RWPE1 (cell line): ENCODE measurements at regions not wholly inside any gene's neighbourhood (a gene's known extent, or its start where the extent isn't known, plus 50 kb on each side); places are given as distances from the start of the nearest gene placed in this dataset.
A peak's percentile ranks its signal among the peaks of the same experiment; 100 is the strongest.

Experiments
- CTCF ChIA-PET: fragments of 350-600 bp; sonication (Branson Sonifier 250); formaldehyde crosslinking; extraction: SDS; loops from one replicate; lab custom pipeline; 2021; lab: Yijun Ruan, JAX
- POLR2A ChIA-PET: fragments of 400-600 bp; formaldehyde crosslinking; extraction: SDS; loops from one replicate; lab custom pipeline; 2020; ENCODE audit warnings: antibody characterized with exemption; ENCODE audit not compliant: low non-redundant PET; lab: Yijun Ruan, JAX
- DNase-seq: peaks from one replicate; pipeline ENCODE4 v3.0.0; 2012; ENCODE audit warnings: low spot score
- H3K27ac ChIP-seq: fragments of 450-650 bp; 2 replicates; pipeline ENCODE4 v1.5.1; 2017
- CTCF ChIP-seq: fragments of 450-650 bp; conservative IDR thresholded peaks from 2 replicates; pipeline ENCODE4 v1.5.1; 2017; ENCODE audit warnings: low read depth, mild to moderate bottlenecking

GRCh38 chr12:87280356-87280755 is 748.8 kb downstream of the C12orf50 start:
- CTCF ChIA-PET, result no interaction called here
- no peak overlapping the region for H3K27ac ChIP-seq
- DNase-seq, result no peak
- POLR2A ChIA-PET, result no interaction called here
- no peak for TF ChIP-seq CTCF

GRCh38 chr12:87274594-87275245 is 754.5 kb downstream of the C12orf50 start:
- ChIA-PET CTCF (interaction anchor here (0.6 to 1.1 kb wide), 5 partner anchors 9 to 457 kb away, joined by 3 to 7 read pairs (median 3); no protein-coding TSS in a partner anchor), POLR2A (no interaction called here)
- no peak; the same call in 1 of the 2 replicates for TF ChIP-seq CTCF
- DNase-seq, result peak; percentile 26
- no peak overlapping the region for H3K27ac ChIP-seq

GRCh38 chr12:87272851-87273250 is 756.4 kb downstream of the C12orf50 start:
- no peak for DNase-seq
- CTCF ChIA-PET, result no interaction called here
- H3K27ac ChIP-seq, result no peak overlapping the region
- POLR2A ChIA-PET, result no interaction called here
- no peak for TF ChIP-seq CTCF

- DNase-seq, result no peak
- TF ChIP-seq CTCF, result no peak
- POLR2A ChIA-PET, result no interaction called here
These were observed 758.3 kb downstream of the C12orf50 start for GRCh38 chr12:87270919-87271318.

GRCh38 chr12:87266305-87266704 is 762.9 kb downstream of the C12orf50 start:
- H3K27ac ChIP-seq, result no peak overlapping the region
- ChIA-PET POLR2A (no interaction called here), CTCF (interaction anchor here (0.5 to 1.1 kb wide), 5 partner anchors 8 to 403 kb away, joined by 3 to 6 read pairs (median 4); no protein-coding TSS in a partner anchor)
- no peak for TF ChIP-seq CTCF
- no peak for DNase-seq

More at GRCh38 chr12:87270919-87271318, 758.3 kb downstream of the C12orf50 start:
- CTCF ChIA-PET, result interaction anchor here (0.6 kb wide), 1 partner anchor 462 kb away, joined by 4 read pairs; no protein-coding TSS in a partner anchor
- H3K27ac ChIP-seq, result no peak overlapping the region

- no peak for DNase-seq
- CTCF ChIA-PET, result no interaction called here
- TF ChIP-seq CTCF, result no peak
- POLR2A ChIA-PET, result no interaction called here
- H3K27ac ChIP-seq, result no peak overlapping the region
These were observed 769.8 kb downstream of the C12orf50 start for GRCh38 chr12:87259391-87259790.
